ENCODE measurements at regions not wholly inside any gene's neighbourhood (a gene's known extent, or its start where the extent isn't known, plus 50 kb on each side); places are given as distances from the start of the nearest gene placed in this dataset.

- TF ChIP-seq EZH2 (IDR thresholded peaks at IDR 0.05; ENCODE audit: borderline replicate concordance, low read length) (no peak), CTCF (conservative IDR thresholded peaks at IDR 0.05 in 1 of 2, IDR thresholded peaks at IDR 0.05 in 1 of 2; ENCODE audit: extremely low read depth in 1 of 2, insufficient read depth in 1 of 2, low read depth in 1 of 2, low read length in 2 of 2) (peak; percentile 52 to 72)
Measured at GRCh38 chr6:125512621-125513020, 210.9 kb upstream of the HDDC2 start.
